ACC112 (cell line): ENCODE measurements at regions not wholly inside any gene's neighbourhood (a gene's known extent, or its start where the extent isn't known, plus 50 kb on each side); places are given as distances from the start of the nearest gene placed in this dataset.
"Not testable (repeated sequence)": the region's sequence is repeated elsewhere in the genome, so short reads cannot be mapped to it uniquely, and the experiment has no call there.

Experiments
- H2AFZ ChIP-seq: fragments of 200-600 bp; sonication (generic); one replicate; pipeline ENCODE4 v1.6.0; 2017; ENCODE audit warnings: antibody characterized with exemption, low read length; ENCODE audit not compliant: unreplicated experiment
- H3K27ac ChIP-seq: fragments of 200-600 bp; sonication (generic); 2 replicates; pipeline ENCODE4 v1.5.1; 2014; ENCODE audit warnings: low read depth, mild to moderate bottlenecking, antibody characterized with exemption, low read length, moderate library complexity
- H3K27me3 ChIP-seq: fragments of 200-600 bp; sonication (generic); 2 replicates; pipeline ENCODE4 v1.6.1; 2014; ENCODE audit warnings: mild to moderate bottlenecking, antibody characterized with exemption, low read length, moderate library complexity, mixed read lengths; ENCODE audit not compliant: insufficient read depth
- H3K36me3 ChIP-seq: fragments of 200-600 bp; sonication (generic); 2 replicates; pipeline ENCODE4 v1.6.1; 2016; ENCODE audit warnings: mild to moderate bottlenecking, antibody characterized with exemption, low read length, moderate library complexity, mixed read lengths; ENCODE audit not compliant: insufficient read depth
- H3K4me1 ChIP-seq: fragments of 200-600 bp; sonication (generic); one replicate; pipeline ENCODE4 v1.6.1; 2016; ENCODE audit warnings: low read length, mixed read lengths; ENCODE audit not compliant: insufficient read depth, unreplicated experiment, control insufficient read depth
- H3K4me3 ChIP-seq: fragments of 200-600 bp; sonication (generic); 2 replicates; pipeline ENCODE4 v1.5.1; 2014; ENCODE audit warnings: mild to moderate bottlenecking, low read depth, low read length
- H3K79me2 ChIP-seq: fragments of 200-600 bp; sonication (generic); one replicate; pipeline ENCODE4 v1.6.0; 2016; ENCODE audit warnings: low read length; ENCODE audit not compliant: control insufficient read depth, unreplicated experiment, insufficient read depth

DNA sequence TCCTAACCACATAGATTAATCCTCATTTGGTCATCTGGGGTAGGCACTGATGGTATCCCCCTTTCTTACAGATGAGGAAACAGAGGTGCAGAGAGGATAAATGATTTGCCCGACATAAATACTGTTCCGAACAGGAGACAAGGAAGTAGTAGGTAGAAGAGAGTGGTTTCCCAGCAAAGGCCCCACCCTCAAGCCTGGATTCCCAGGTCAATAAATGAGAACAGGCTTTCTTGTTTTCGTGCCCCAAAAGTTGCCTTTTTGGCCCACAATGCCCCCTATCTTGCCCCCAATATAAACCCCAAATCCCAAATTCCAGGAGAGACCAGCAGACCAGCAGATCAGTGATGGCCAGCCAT, 125.5 kb upstream of the PRR20G start:
- peaks cover 89% of the 10 kb centered on the region for H3K27me3 ChIP-seq
- H2AFZ ChIP-seq = no peak overlapping the region
- H3K27ac ChIP-seq = no peak overlapping the region
- no peaks in the 10 kb centered on the region for H3K79me2 ChIP-seq
- H3K36me3 ChIP-seq = no peaks in the 10 kb centered on the region
- H3K4me3 ChIP-seq = no peak overlapping the region
- no peaks in the 10 kb centered on the region for H3K4me1 ChIP-seq

DNA sequence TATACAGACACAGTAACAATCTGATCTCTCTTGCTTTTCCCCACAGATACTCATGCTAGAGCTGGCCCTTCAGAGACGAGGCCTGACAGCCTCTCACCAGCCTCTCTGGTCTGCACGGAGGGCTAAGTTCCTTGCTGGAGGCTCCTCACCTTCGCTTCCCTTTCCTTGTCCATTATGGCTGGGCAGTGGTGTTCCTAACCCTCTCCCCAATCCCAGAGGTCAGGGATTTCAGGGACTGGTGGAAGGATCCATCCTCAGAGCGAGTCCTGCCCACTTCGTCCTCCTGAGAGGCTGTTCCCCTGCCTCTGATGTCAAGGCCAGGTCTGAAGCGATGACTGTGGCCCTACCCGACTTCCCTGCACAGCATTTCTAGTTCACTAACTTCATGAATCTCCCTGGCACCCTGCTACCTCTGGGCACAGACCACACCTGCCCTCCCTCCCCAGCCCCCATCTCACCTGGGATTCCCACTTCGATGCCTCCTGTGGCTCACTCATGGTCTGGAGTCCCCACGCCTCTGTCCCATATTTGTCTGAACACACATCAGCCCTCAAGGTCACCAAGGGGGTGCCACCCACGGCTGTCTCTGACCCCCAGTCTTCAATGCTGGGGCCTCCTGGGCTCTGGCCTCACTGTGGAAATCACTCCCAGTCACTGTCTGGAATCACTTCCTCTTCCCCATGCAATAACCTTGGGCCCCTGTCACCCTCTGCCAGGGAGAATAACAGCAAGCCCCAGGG, 124.9 kb upstream of the PRR20G start:
- Histone ChIP-seq H3K27ac (no peak overlapping the region), H3K27me3 (peaks cover 87% of the 10 kb centered on the region), H3K4me3 (no peak overlapping the region), H3K4me1 (no peaks in the 10 kb centered on the region), H3K79me2 (no peaks in the 10 kb centered on the region), H3K36me3 (no peaks in the 10 kb centered on the region), H2AFZ (no peak overlapping the region)

DNA sequence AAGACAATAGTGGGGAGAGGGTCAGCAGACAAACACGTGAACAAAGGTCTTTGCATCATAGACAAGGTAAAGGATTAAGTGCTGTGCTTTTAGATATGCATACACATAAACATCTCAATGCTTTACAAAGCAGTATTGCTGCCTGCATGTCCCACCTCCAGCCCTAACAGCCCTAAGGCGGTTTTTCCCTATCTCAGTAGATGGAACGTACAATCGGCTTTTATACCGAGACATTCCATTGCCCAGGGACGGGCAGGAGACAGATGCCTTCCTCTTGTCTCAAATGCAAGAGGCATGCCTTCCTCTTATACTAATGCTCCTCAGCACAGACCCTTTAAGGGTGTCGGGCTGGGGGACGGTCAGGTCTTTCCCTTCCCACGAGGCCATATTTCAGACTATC, 124.0 kb upstream of the PRR20G start:
- H3K4me1 ChIP-seq, H3K27ac ChIP-seq, H3K4me3 ChIP-seq, H2AFZ ChIP-seq, H3K79me2 ChIP-seq, H3K36me3 ChIP-seq: not testable (repeated sequence)
- H3K27me3 ChIP-seq = peaks cover 87% of the 10 kb centered on the region

DNA sequence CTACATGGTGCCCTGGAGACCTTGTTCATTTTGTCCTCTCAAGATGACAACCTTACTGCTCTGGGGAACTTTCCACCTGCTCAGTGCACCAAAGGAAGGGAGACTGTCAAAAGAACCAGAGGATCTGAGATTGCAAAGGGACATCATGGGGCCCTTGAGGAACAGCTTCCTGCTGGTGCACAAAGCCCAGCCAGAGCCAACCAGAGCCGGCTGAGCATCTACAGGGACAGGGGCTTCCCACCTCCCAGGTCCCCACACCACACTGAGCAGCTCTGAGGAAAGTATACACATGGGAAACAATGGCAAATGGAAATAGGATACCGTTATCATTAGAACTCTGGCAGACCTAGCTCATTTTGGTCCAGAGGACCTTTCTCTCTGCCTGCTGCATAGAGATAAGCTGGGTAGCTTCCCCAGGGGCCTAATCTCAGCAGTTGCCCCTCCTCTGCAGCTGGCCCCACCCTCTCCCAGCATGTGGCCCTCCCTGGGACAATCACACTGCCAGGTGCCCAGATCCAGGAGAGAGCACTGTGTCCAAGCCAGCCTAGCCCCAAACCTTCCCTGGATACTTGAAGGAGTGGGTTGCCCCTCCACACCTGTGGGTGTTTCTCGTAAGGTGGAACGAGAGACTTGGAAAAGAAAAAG, 123.4 kb upstream of the PRR20G start:
- peaks cover 87% of the 10 kb centered on the region for H3K27me3 ChIP-seq
- no peaks in the 10 kb centered on the region for H3K36me3 ChIP-seq
- no peak overlapping the region for H3K4me3 ChIP-seq
- no peaks in the 10 kb centered on the region for H3K79me2 ChIP-seq
- no peak overlapping the region for H3K27ac ChIP-seq
- no peak overlapping the region for H2AFZ ChIP-seq
- no peaks in the 10 kb centered on the region for H3K4me1 ChIP-seq

DNA sequence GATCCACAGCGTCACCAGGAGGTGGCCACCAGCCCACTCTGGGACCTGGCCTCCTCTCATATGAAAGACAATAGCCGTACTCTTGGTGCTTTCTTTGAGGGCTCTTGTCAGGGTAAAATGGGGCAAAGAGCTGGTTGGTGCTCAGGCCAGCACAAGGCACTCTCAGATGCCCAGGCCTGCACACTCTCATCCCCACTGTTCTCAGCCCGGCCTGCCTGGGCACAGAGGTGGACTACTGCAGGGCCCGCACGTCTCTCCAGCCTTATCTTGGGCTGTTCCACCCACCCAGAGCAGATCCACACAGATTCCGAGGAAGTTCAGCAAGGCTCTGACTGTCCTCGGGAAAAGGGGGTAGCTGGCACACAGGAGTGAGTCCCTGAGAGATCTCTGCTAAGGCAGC, 122.8 kb upstream of the PRR20G start:
- Histone ChIP-seq H2AFZ (no peak overlapping the region), H3K79me2 (no peaks in the 10 kb centered on the region), H3K27ac (no peak overlapping the region), H3K4me1 (no peaks in the 10 kb centered on the region), H3K27me3 (peaks cover 89% of the 10 kb centered on the region), H3K36me3 (no peaks in the 10 kb centered on the region), H3K4me3 (no peak overlapping the region)

DNA sequence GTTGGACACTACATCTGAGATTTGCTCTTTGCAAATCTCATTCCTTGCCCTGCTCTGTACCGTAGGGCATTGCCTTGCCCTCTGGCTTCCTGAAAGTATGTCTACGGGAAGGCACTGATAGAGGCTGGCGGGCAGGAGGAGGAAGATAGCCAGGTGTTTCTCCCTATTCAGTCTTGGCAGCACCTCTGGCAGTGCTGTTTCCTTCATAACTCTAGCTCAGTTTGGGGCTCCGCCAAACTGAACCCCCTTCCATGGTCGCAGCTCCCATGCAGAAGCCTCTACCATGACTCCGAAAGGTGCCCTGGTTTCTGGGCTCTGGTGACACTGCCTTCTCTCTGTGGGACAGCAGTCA, 122.3 kb upstream of the PRR20G start:
- Histone ChIP-seq H2AFZ (no peak overlapping the region), H3K79me2 (no peaks in the 10 kb centered on the region), H3K27me3 (peaks cover 89% of the 10 kb centered on the region), H3K36me3 (no peaks in the 10 kb centered on the region), H3K4me1 (no peaks in the 10 kb centered on the region), H3K4me3 (no peak overlapping the region), H3K27ac (no peak overlapping the region)

DNA sequence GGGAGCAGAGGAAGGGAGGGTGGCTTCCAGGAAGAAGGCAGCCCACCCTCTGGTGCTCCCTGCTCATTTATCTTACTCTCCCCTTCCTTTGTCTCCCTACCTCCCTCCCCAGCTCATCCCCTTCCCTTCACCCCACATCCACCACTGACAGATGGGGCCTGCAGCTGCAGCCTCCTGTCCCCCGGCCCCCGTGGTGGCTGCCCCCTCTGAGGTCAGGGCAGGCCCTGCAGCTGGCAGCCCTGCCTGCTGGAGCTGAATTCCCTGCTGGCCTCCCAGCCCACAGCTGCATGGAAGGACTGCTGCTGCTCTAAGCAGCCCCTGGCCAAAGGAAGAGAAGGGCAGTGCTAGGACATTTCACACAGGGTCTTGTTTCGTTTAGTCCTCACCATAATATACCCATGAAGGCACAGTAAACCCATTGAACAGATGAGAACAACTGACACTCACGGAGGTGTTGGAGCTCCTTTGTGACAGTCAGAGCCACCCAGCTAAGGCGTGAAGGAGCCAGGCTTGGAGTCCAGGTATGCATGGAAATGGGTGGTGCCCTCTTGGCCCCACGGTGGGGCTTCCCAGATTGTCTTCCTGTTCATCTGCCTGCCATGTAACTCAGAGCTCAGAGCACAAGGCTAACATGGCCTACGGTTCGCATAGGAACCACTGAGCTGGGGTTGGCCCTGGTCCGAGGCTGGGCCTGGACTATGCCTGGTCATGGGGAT, 121.7 kb upstream of the PRR20G start:
- no peak overlapping the region for H3K27ac ChIP-seq
- H3K36me3 ChIP-seq = no peaks in the 10 kb centered on the region

DNA sequence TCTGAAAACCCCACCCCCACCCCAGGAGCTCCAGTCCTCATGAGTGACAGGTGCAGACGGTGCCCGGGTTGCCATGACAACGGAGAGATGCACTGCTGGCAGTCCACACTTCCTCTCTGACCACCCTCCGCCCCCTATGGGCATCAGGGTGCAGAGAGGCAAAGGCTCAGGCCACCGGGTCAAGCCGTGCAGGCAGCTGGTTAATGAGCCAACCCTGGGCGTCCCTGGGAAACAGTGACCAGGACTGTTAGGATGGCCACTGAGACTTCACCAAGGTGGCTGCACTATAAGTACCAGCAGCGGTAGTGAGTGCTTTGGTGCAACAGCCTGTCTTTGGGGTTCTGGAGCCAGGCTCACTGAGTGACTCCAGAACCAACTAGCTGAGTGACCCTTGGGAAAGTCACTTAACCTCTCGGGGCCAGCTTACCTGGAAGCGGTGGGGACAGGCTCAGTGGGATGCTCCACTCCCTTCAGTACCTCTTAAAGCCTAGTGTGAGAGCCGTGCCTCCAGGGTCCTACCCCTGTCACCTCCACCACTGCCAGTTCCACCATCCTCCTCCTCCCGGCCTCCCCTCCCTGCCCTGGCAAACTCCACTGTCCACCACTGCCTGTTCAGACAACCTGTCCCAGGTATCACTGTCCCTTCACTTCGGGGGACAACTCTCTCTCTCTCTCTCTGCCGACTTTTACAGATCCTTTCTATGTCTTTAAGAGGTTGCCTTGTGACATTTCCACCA, 121.0 kb upstream of the PRR20G start:
- H3K27ac ChIP-seq = no peak overlapping the region
- H3K79me2 ChIP-seq = no peaks in the 10 kb centered on the region
- no peaks in the 10 kb centered on the region for H3K4me1 ChIP-seq
- H3K27me3 ChIP-seq = peaks cover 88% of the 10 kb centered on the region
- H3K4me3 ChIP-seq = no peak overlapping the region
- H2AFZ ChIP-seq = no peak overlapping the region
- no peaks in the 10 kb centered on the region for H3K36me3 ChIP-seq

More for the DNA sequence above, 121.7 kb upstream of the PRR20G start:
- Histone ChIP-seq H2AFZ (no peak overlapping the region), H3K27me3 (peaks cover 88% of the 10 kb centered on the region), H3K4me1 (no peaks in the 10 kb centered on the region), H3K4me3 (no peak overlapping the region), H3K79me2 (no peaks in the 10 kb centered on the region)

DNA sequence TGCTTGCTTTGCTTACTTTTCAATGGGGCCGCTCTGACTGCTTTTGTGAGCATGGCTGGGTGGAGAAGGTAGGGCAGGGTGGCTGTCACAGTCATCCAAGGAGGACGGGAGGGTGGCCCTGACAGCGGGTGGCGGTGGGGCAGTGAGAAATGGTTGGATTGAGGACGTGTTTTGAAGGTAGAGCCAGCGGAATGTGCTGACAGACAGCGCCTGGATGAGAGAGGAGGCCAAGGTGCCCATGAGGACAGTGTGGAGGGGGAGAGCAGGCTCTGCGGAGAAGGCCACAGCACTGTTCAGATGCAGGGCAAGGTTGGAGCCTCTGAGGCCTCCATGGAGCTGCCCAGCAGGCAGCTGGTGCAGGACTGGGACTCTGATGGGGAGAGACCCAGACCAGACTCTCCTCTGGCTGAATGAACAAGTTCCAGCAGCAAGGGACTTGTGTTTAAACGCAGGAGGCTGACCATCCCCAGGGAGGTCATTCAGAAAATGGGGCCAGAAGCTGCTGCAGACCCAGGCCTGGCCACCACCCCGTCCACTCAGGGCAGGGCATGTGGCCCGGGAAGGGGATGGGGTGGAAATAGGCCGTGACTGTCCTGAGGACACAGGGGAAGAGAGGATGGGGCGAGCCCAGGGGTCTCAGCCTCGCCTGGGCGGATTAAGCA, 120.3 kb upstream of the PRR20G start:
- Histone ChIP-seq H3K79me2 (no peaks in the 10 kb centered on the region), H3K27ac (no peak overlapping the region), H3K4me1 (no peaks in the 10 kb centered on the region), H3K27me3 (peaks cover 82% of the 10 kb centered on the region), H3K36me3 (no peaks in the 10 kb centered on the region), H3K4me3 (no peak overlapping the region), H2AFZ (no peak overlapping the region)
